ENCODE measurements at regions not wholly inside any gene's neighbourhood (a gene's known extent, or its start where the extent isn't known, plus 50 kb on each side); places are given as distances from the start of the nearest gene placed in this dataset.

- no peak for DNase-seq
Observed at GRCh38 chr1:184141361-184141880, 89.9 kb downstream of the TSEN15 start.

GRCh38 chr1:184143449-184143848, 91.9 kb downstream of the TSEN15 start:
- DNase-seq, result no peak

DNA sequence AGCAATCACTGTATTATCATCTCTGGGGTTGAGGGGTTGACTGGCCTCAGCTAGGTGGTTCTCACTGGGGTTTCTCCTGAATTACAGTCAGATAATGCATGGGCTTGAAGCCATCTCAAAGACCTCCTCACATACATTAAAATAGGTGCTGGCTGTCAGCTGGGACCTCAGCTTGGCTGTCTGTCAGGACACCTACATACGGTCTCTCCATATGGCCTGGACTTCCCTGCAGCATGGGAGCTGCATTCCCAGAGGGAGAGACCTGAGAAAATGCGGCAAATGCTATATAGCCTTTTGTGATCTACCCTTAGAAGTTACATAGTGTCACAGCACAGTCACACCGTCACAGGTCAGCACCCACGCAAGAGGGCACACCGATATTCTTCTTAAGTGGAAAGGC, 93.6 kb downstream of the TSEN15 start:
- no peak for DNase-seq

- no peak for DNase-seq
Observed at GRCh38 chr1:184146202-184146601, 94.7 kb downstream of the TSEN15 start.

GRCh38 chr1:184150776-184151531, 99.4 kb downstream of the TSEN15 start:
- DNase-seq, result no peak

DNA sequence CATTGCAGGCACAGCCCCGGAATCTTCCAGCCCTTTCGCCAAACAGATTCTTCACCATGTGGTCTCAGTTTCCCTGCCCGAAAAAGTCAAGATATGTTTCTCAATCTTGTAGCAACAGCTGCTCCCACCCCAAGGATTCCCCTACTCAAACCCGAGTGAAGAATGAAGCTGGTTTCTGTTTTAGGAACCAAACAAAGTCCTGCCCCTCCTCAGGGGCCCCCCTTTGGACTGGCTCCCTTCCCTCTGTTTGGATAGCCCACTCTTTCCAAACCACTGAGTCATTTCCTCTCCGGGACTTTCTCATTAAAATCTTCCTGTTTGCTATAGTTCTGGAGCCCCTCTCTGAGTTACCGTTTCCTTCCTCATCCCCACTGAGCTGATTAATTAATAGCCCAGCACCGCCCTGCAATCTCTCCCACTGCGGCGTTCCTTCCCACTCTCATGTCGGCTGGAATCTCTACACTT, 100.9 kb downstream of the TSEN15 start:
- DNase-seq, result no peak

DNA sequence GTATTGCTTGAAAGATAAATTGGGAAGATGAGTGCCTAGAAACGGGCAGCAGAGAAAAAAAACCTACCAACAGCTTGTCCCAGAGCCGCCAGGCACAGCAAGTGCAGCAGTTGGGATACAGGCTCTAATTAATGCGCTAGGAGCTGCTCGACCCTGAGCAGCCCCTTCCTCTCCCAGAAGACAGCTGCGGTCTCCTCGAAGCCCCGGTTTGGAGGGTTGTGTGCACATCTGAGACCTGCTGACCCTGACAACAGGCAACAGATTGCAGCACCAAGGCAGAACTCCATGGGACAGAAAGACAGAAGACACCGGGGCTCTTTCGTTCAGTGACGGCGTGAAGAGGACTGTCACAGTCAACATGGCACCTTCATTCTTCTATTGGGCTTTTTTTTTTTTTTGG, 101.4 kb downstream of the TSEN15 start:
- DNase-seq, result no peak

GRCh38 chr1:184153731-184154130, 102.2 kb downstream of the TSEN15 start:
- no peak for DNase-seq

- no peak for DNase-seq
Observed at GRCh38 chr1:184156521-184157393, 105.2 kb downstream of the TSEN15 start.

GRCh38 chr1:184157394-184157742, 105.8 kb downstream of the TSEN15 start:
- no peak for DNase-seq

- no peak for DNase-seq
Observed at GRCh38 chr1:184158896-184159681, 107.6 kb downstream of the TSEN15 start.

DNA sequence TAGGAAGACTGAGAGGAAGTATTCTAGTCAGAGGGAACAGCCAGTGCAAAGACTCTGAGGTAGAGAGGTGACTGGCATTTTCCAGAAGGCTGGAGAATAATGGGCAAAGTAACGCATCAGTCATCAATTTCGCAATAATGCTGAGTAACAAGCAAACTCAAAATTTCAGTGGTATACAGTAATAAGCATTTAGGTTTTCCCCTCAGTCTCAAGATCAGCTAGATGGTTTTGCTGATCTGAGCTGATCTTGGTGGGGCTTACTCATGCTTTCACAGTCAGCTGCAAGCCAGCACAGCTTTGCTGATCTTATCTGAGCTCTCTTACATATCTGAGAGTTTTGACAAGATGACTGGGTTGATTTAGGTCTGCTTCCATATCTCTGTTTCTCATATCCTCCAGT, 108.7 kb downstream of the TSEN15 start:
- DNase-seq, result no peak

DNA sequence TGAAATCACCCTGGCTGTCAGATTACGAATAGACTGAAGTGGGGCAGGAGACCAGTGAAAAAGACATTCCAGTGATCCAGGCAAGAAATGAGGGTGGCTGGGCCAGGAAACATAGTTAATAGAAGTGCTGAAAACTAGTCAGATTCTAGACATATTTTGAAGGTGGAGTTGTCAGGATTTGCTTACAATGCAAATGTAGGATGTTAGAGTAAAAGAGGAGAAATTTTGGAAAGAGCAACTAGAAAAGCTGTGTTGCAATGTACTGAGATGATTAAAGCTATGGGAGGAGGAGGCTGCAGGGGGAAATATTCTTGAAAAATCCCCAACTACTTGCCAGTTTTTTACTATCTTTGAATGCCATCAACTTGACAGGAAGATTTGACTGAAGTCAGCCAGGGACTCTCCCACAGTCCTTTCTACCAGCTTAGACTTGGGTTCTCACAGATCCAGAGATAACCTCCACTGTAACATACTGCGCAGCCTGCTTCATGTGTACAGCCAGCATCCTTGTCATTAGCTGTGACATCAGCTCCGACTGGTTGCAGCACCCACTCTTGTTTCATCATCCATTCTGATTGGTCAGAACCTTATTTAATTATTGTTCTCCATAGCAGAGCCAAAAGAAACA, 109.7 kb downstream of the TSEN15 start:
- DNase-seq, result no peak

DNA sequence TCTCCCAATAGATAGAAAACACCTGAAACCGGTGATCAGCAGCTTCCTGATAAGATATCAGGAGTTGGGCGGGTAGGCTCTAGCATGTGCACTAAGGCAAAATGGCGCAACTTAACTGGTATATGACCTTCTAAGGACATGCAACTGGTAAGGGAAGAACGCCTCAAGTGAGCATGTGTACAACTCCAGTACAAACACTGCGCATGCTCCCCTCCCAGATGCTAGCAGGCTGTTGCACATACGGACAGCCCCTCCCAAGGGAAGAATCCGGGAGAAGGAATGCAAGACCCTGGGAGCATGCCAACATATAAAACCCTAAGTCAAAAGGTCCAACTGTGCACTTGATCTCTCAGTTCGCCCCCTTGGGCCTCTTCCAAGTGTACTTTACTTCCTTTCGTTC, 110.8 kb downstream of the TSEN15 start:
- no peak for DNase-seq

DNA sequence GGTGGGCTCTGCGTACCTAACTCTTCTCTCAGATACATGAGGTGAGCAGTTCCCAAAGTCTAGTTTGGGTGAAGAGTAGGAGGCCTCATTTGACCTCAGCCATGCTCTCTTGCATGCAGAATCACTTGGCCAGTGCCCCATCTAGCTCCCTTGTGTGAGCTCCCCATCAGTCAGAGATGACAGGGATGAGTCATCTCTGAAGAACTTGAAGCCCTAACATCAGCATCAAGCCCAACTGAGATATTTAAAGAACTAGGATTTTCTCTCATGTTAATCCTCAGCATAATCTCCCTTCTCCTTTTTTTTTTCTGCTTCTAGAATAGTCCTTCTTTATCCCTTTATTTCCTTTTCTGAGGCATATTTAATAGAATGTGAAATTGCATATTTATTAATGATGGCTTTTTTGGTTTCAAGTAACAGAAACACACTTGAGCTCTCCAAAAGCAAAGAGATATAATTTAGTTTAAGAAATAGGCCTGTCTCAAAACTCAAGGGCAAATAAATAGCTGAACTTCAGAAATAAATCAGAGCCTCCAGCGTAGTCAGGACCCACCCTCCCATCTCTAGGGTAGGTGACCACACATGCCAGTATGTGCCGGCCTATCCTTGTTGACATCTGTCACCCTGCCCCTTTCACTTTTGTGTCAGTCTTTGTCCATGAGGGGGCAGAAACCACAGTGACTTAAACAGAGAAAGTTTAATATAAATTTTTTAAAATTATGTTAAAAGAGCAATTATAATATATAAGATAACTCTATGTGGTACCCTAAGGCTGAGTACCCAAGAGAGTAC, 112.3 kb downstream of the TSEN15 start:
- DNase-seq, result no peak

- no peak for DNase-seq
Observed at GRCh38 chr1:184164536-184164935, 113.0 kb downstream of the TSEN15 start.

- DNase-seq, result no peak
Observed at GRCh38 chr1:184166485-184166884, 115.0 kb downstream of the TSEN15 start.

GRCh38 chr1:184167352-184167751, 115.8 kb downstream of the TSEN15 start:
- no peak for DNase-seq

DNA sequence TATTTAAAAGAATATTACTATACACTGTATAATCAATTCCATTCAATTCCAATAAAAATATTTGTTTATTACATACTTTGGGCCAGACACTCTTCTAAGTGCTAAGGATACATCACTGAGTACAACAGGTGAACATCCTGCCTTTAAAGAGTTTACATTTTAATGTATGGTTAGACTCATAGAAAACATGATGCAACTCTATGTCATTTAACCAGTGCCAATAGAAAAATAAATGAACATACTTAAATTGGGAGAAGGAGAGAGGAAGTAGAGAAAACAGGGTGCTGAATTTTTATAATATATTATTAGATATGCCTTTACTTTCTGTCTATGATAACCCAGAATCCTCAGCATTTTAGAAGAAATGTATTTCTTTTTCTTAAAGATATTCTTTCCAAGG, 119.2 kb downstream of the TSEN15 start:
- no peak for DNase-seq

DNA sequence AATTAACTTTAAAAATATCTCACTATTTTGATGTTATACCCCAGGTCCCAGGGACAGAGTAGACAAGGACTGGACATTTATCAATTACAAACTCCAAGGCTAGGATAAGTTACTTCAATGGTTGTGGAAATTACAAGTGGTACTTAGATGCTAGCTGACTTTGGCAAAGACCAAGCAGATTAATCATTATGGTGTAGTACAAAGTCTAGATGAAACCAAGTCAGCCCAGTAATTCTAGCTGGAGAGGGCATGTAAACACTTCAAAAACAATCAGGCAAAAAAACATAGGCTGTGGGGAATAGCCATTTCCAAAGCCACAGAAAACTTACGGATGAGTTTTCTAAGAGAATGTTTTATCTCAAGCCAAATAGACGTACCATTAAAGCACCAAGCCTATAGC, 124.5 kb downstream of the TSEN15 start:
- DNase-seq, result no peak

DNA sequence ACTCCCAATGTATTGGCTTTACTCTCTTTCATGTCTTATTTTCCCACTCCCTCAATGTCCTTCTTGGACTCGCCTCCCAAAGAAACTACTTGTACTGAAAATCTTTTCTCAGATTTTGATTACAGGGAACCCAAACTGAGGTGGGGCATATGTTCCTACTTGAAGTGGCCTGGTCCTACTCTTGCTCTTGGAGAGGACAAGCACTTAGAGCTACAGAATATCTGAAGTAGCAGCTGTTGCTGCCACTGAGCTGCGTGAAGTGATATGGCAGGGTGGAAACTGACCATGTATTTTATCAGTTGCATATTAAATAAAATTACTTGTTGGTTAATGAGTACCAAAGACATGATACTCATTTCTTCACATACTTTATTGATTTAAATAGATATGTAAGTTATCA, 129.5 kb downstream of the TSEN15 start:
- DNase-seq, result no peak

DNA sequence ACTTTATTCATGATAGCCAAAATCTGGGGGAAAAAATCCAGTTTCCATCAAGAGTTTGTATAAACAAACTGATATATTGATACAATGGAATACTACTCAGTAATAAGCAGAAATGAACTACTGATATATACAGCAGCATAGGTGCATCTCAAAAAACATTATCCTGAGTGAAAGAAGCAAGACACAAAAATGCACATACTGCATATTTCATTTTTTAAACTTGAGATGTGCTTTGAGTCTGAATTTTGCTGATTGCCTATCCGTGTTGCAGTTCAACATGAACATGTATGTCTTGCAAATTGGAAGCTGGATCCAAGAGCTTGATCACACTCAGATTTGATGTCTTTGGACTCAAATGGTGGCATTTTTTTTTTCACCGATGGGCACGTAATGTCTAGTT, 132.4 kb downstream of the TSEN15 start:
- no peak for DNase-seq

Data from activated effector memory CD4-positive, alpha-beta T cell treated with Interleukin-2 at 50 U/mL for 16 hours (primary cell).